Upper lobe of left lung (tissue), 4 donors: ENCODE measurements at regions not wholly inside any gene's neighbourhood (a gene's known extent, or its start where the extent isn't known, plus 50 kb on each side); places are given as distances from the start of the nearest gene placed in this dataset.

Experiments used
- EP300 ChIP-seq, 4 donors: sonication (generic); formaldehyde crosslinking; IDR thresholded peaks; one replicate each; pipeline ENCODE4 v1.5.1; 2017; ENCODE audit warnings: antibody characterized with exemption in 4 of 4, control low read depth in 2 of 4
- POLR2A ChIP-seq, 4 donors: fragments of 450-650 bp; IDR thresholded peaks; one replicate each; pipeline ENCODE4 v1.5.1; 2016 to 2017; ENCODE audit warnings: antibody characterized with exemption in 4 of 4, mild to moderate bottlenecking in 2 of 4

GRCh38 chr7:16323313-16323712 is 98.0 kb downstream of the CRPPA start:
- TF ChIP-seq EP300 (IDR thresholded peaks at IDR 0.05) (no peak), POLR2A (IDR thresholded peaks at IDR 0.05) (no peak)
